ENCODE measurements at regions not wholly inside any gene's neighbourhood (a gene's known extent, or its start where the extent isn't known, plus 50 kb on each side); places are given as distances from the start of the nearest gene placed in this dataset.

GRCh38 chr3:177561769-177562392 lies 364.6 kb upstream of the TBL1XR1 start:
- intact Hi-C loops (cut with micrococcal nuclease): no loop called here
- no peak for DNase-seq
- Histone ChIP-seq H3K4me1 (no peaks in the 10 kb centered on the region), H3K9me3 (replicated peaks) (no peaks in the 10 kb centered on the region), H3K27ac (replicated peaks) (no peak overlapping the region), H3K36me3 (no peaks in the 10 kb centered on the region), H3K4me3 (no peak overlapping the region), H3K27me3 (ENCODE audit: low read depth) (no peaks in the 10 kb centered on the region)
- TF ChIP-seq CTCF (IDR thresholded peaks at IDR 0.05; ENCODE audit: borderline replicate concordance): no peak

GRCh38 chr3:177563243-177563780 lies 366.0 kb upstream of the TBL1XR1 start:
- H3K27ac ChIP-seq (replicated peaks): no peak overlapping the region
- H3K9me3 ChIP-seq (replicated peaks): no peaks in the 10 kb centered on the region
- no peak for DNase-seq
- H3K4me1 ChIP-seq: no peaks in the 10 kb centered on the region
- no peaks in the 10 kb centered on the region for H3K36me3 ChIP-seq
- TF ChIP-seq CTCF (IDR thresholded peaks at IDR 0.05; ENCODE audit: borderline replicate concordance): no peak
- intact Hi-C loops (cut with micrococcal nuclease): no loop called here
- no peak overlapping the region for H3K4me3 ChIP-seq
- H3K27me3 ChIP-seq (ENCODE audit: low read depth): no peaks in the 10 kb centered on the region

- no peak overlapping the region for H3K27ac ChIP-seq (replicated peaks)
- no peaks in the 10 kb centered on the region for H3K4me1 ChIP-seq
- intact Hi-C loops (cut with micrococcal nuclease): no loop called here
- DNase-seq: no peak
- no peaks in the 10 kb centered on the region for H3K36me3 ChIP-seq
- no peak overlapping the region for H3K4me3 ChIP-seq
- no peak for TF ChIP-seq CTCF (IDR thresholded peaks at IDR 0.05; ENCODE audit: borderline replicate concordance)
- H3K9me3 ChIP-seq (replicated peaks): no peaks in the 10 kb centered on the region
- no peaks in the 10 kb centered on the region for H3K27me3 ChIP-seq (ENCODE audit: low read depth)
These were observed 366.5 kb upstream of the TBL1XR1 start for GRCh38 chr3:177563792-177564191.

- DNase-seq: no peak
- TF ChIP-seq CTCF (IDR thresholded peaks at IDR 0.05; ENCODE audit: borderline replicate concordance): no peak
- no peak overlapping the region for H3K27ac ChIP-seq (replicated peaks)
- H3K36me3 ChIP-seq: no peaks in the 10 kb centered on the region
- H3K4me1 ChIP-seq: no peaks in the 10 kb centered on the region
- no peak overlapping the region for H3K4me3 ChIP-seq
- intact Hi-C loops (cut with micrococcal nuclease): no loop called here
- H3K9me3 ChIP-seq (replicated peaks): no peaks in the 10 kb centered on the region
- no peaks in the 10 kb centered on the region for H3K27me3 ChIP-seq (ENCODE audit: low read depth)
These were observed 368.7 kb upstream of the TBL1XR1 start for GRCh38 chr3:177565981-177566380.

- no peak for DNase-seq
- Histone ChIP-seq H3K27ac (replicated peaks) (no peak overlapping the region), H3K4me1 (no peaks in the 10 kb centered on the region), H3K36me3 (no peaks in the 10 kb centered on the region), H3K9me3 (replicated peaks) (no peaks in the 10 kb centered on the region), H3K27me3 (ENCODE audit: low read depth) (no peaks in the 10 kb centered on the region), H3K4me3 (no peak overlapping the region)
- intact Hi-C loops (cut with micrococcal nuclease): no loop called here
- TF ChIP-seq CTCF (IDR thresholded peaks at IDR 0.05; ENCODE audit: borderline replicate concordance): no peak
These were observed 370.6 kb upstream of the TBL1XR1 start for GRCh38 chr3:177567833-177568232.

Measured in left ventricle myocardium inferior (tissue), 1 donor.